Liver (tissue), 3 donors: ENCODE measurements at regions not wholly inside any gene's neighbourhood (a gene's known extent, or its start where the extent isn't known, plus 50 kb on each side); places are given as distances from the start of the nearest gene placed in this dataset.

Source experiments
- CTCF ChIP-seq: fragments of 150-350 bp; IDR thresholded peaks from 2 replicates; pipeline ENCODE4 v1.5.1; 2017; ENCODE audit warnings: improper control_type of control experiment, low read depth, low read length; ENCODE audit not compliant: missing input control
- GABPA ChIP-seq, 2 donors: IDR thresholded peaks in 1 of 2; conservative IDR thresholded peaks in 1 of 2; 2 replicates each; pipeline ENCODE4 v1.6.1; 2016; ENCODE audit warnings: antibody characterized with exemption in 2 of 2, mild to moderate bottlenecking in 1 of 2, moderate library complexity in 1 of 2
- JUND ChIP-seq, 2 donors: IDR thresholded peaks; 2 replicates each; pipeline ENCODE4 v1.6.1; 2016; ENCODE audit warnings: antibody characterized with exemption in 2 of 2
- TAF1 ChIP-seq: conservative IDR thresholded peaks from 2 replicates; pipeline ENCODE4 v1.6.1; 2016; ENCODE audit warnings: antibody characterized with exemption, mild to moderate bottlenecking
- ZBTB33 ChIP-seq: IDR thresholded peaks from 2 replicates; pipeline ENCODE4 v1.6.1; 2016; ENCODE audit warnings: antibody characterized with exemption
- donor health status: healthy.
- donor health status: healthy.

- no peak for TF ChIP-seq CTCF
- no peak for TF ChIP-seq ZBTB33
- TF ChIP-seq GABPA (IDR thresholded peaks at IDR 0.05 in 1 of 2, conservative IDR thresholded peaks at IDR 0.05 in 1 of 2), result no peak
- TF ChIP-seq JUND (IDR thresholded peaks at IDR 0.05), result no peak
- no peak for TF ChIP-seq TAF1
These were observed 323.6 kb downstream of the KLF12 start for GRCh38 chr13:73810647-73811046.
